ENCODE measurements at regions not wholly inside any gene's neighbourhood (a gene's known extent, or its start where the extent isn't known, plus 50 kb on each side); places are given as distances from the start of the nearest gene placed in this dataset.

- peaks cover 12% of the 10 kb centered on the region for H3K9me3 Mint-ChIP-seq
- H3K36me3 Mint-ChIP-seq (ENCODE audit: low read depth): no peaks in the 10 kb centered on the region
- H3K4me3 Mint-ChIP-seq: no peak overlapping the region
- H3K27me3 Mint-ChIP-seq: no peaks in the 10 kb centered on the region
- H3K4me1 Mint-ChIP-seq: no peaks in the 10 kb centered on the region
- no peak for ATAC-seq (replicated peaks)
- H3K27ac Mint-ChIP-seq: no peak overlapping the region
Observed at GRCh38 chr21:22250355-22250754, 1252.1 kb downstream of the NCAM2 start.

DNA sequence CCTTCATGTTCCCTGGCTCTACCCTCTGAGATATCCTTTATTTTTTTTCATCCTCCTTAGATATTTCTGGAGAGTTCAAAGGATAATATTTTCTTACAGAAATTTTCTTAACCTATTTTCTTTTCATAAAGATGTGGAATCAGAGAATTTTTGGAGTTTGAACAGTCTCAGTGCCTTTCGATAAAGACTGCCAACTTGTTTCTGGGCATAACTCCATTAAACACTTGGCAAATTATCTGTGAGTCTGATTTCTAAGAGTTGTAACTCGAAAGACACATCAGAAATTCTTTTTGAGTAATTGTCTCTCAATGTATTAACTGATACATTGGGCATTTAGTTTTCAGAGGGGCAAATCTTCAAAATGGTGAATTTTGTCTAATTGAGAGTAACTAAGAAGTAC lies 1255.6 kb downstream of the NCAM2 start:
- H3K9me3 Mint-ChIP-seq: peaks cover 12% of the 10 kb centered on the region
- no peaks in the 10 kb centered on the region for H3K36me3 Mint-ChIP-seq (ENCODE audit: low read depth)
- no peak for ATAC-seq (replicated peaks)
- H3K27me3 Mint-ChIP-seq: no peaks in the 10 kb centered on the region
- H3K4me3 Mint-ChIP-seq: no peak overlapping the region
- H3K4me1 Mint-ChIP-seq: no peaks in the 10 kb centered on the region
- no peak overlapping the region for H3K27ac Mint-ChIP-seq

- H3K9me3 Mint-ChIP-seq: peaks cover 10% of the 10 kb centered on the region
- H3K4me3 Mint-ChIP-seq: no peak overlapping the region
- no peaks in the 10 kb centered on the region for H3K27me3 Mint-ChIP-seq
- H3K36me3 Mint-ChIP-seq (ENCODE audit: low read depth): no peaks in the 10 kb centered on the region
- no peak for ATAC-seq (replicated peaks)
- H3K27ac Mint-ChIP-seq: no peak overlapping the region
- H3K4me1 Mint-ChIP-seq: no peaks in the 10 kb centered on the region
Observed at GRCh38 chr21:22258821-22259220, 1260.6 kb downstream of the NCAM2 start.

- no peaks in the 10 kb centered on the region for H3K4me1 Mint-ChIP-seq
- no peak for ATAC-seq (replicated peaks)
- no peaks in the 10 kb centered on the region for H3K27me3 Mint-ChIP-seq
- H3K4me3 Mint-ChIP-seq: no peak overlapping the region
- H3K27ac Mint-ChIP-seq: no peak overlapping the region
- peaks cover 4% of the 10 kb centered on the region for H3K9me3 Mint-ChIP-seq
- no peaks in the 10 kb centered on the region for H3K36me3 Mint-ChIP-seq (ENCODE audit: low read depth)
Observed at GRCh38 chr21:22260274-22260673, 1262.1 kb downstream of the NCAM2 start.

DNA sequence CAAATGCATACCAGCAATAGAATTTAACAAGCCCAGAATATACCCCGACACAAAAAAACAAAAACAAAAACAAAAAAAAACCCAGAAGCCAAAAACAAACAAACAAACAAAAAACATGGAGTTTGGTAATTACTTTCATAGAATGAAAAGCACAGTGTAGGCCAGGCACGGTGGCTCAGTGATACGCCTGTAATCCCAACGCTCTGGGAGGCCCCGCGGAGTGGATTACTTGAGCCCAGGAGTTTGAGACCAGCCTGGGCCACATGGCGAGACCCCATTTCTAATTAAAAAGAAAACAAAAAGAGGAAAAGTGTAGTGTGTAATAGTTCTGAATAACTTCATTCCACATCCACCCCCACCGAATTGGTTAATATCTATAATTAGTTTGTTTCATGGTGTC lies 1265.7 kb downstream of the NCAM2 start:
- Mint-ChIP-seq H3K4me3 (no peak overlapping the region), H3K9me3 (peaks cover 4% of the 10 kb centered on the region), H3K27me3 (no peaks in the 10 kb centered on the region), H3K27ac (no peak overlapping the region), H3K36me3 (ENCODE audit: low read depth) (no peaks in the 10 kb centered on the region), H3K4me1 (no peaks in the 10 kb centered on the region)
- no peak for ATAC-seq (replicated peaks)

DNA sequence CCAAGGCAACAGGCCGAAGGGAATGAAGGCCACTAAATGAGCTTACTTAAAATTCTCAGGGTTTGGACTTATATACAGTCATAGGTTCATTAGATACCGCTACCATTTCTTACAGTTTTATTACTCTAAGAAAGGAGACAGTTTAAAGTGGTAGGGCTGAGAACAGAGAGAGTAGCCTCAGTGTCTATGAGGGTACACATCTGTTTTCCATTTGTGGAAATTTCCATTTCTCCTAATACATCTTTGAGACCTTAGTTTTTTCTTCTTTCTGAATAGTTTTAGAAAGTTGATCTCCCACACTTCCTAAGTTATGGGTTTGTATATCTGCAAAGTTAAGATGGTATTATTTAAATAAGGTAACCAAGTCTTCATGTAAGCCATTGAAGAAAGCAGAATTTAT lies 1279.1 kb downstream of the NCAM2 start:
- no peak for ATAC-seq (replicated peaks)
- Mint-ChIP-seq H3K27ac (no peak overlapping the region), H3K9me3 (peaks cover 6% of the 10 kb centered on the region), H3K27me3 (no peaks in the 10 kb centered on the region), H3K4me1 (no peaks in the 10 kb centered on the region), H3K36me3 (ENCODE audit: low read depth) (no peaks in the 10 kb centered on the region), H3K4me3 (no peak overlapping the region)

DNA sequence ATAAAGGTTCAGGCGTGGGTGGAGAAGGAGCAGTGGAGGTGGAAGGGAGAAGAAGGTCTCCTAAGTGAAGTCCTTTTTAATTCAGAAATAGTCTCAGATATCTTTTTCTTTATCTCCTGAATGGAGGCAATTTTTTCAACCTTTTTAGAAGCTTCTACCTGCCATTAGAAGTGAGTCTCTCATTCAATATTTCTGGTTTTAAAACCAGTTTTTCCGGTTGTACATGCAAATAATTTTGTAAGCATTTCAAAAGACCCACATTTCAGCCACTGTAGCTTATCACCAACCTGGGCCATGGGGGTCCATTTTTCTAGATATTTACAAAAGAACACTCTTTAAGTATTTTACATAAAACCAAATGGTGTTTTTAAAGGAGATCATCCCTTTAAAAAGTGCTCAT lies 1280.2 kb downstream of the NCAM2 start:
- H3K4me1 Mint-ChIP-seq: no peaks in the 10 kb centered on the region
- H3K36me3 Mint-ChIP-seq (ENCODE audit: low read depth): no peaks in the 10 kb centered on the region
- peaks cover 6% of the 10 kb centered on the region for H3K9me3 Mint-ChIP-seq
- H3K27me3 Mint-ChIP-seq: no peaks in the 10 kb centered on the region
- no peak for ATAC-seq (replicated peaks)
- H3K4me3 Mint-ChIP-seq: no peak overlapping the region
- no peak overlapping the region for H3K27ac Mint-ChIP-seq

GRCh38 chr21:22280851-22281250 lies 1282.6 kb downstream of the NCAM2 start:
- ATAC-seq (replicated peaks): no peak
- no peaks in the 10 kb centered on the region for H3K27me3 Mint-ChIP-seq
- no peaks in the 10 kb centered on the region for H3K4me1 Mint-ChIP-seq
- H3K4me3 Mint-ChIP-seq: no peak overlapping the region
- no peaks in the 10 kb centered on the region for H3K9me3 Mint-ChIP-seq
- no peaks in the 10 kb centered on the region for H3K36me3 Mint-ChIP-seq (ENCODE audit: low read depth)
- no peak overlapping the region for H3K27ac Mint-ChIP-seq

GRCh38 chr21:22288885-22289499 lies 1290.8 kb downstream of the NCAM2 start:
- no peak for ATAC-seq (replicated peaks)
- Mint-ChIP-seq H3K27me3 (no peaks in the 10 kb centered on the region), H3K4me1 (no peaks in the 10 kb centered on the region), H3K9me3 (peaks cover 5% of the 10 kb centered on the region), H3K4me3 (no peak overlapping the region), H3K27ac (no peak overlapping the region), H3K36me3 (ENCODE audit: low read depth) (no peaks in the 10 kb centered on the region)

GRCh38 chr21:22292144-22292543 lies 1293.9 kb downstream of the NCAM2 start:
- no peaks in the 10 kb centered on the region for H3K4me1 Mint-ChIP-seq
- no peaks in the 10 kb centered on the region for H3K36me3 Mint-ChIP-seq (ENCODE audit: low read depth)
- H3K27ac Mint-ChIP-seq: no peak overlapping the region
- peaks cover under 1% of the 10 kb centered on the region for H3K9me3 Mint-ChIP-seq
- no peak overlapping the region for H3K4me3 Mint-ChIP-seq
- no peaks in the 10 kb centered on the region for H3K27me3 Mint-ChIP-seq
- no peak for ATAC-seq (replicated peaks)

GRCh38 chr21:22297575-22297974 lies 1299.4 kb downstream of the NCAM2 start:
- H3K27ac Mint-ChIP-seq: no peak overlapping the region
- H3K4me1 Mint-ChIP-seq: no peaks in the 10 kb centered on the region
- no peak overlapping the region for H3K4me3 Mint-ChIP-seq
- no peaks in the 10 kb centered on the region for H3K27me3 Mint-ChIP-seq
- no peaks in the 10 kb centered on the region for H3K36me3 Mint-ChIP-seq (ENCODE audit: low read depth)
- H3K9me3 Mint-ChIP-seq: no peaks in the 10 kb centered on the region
- ATAC-seq (replicated peaks): no peak

- ATAC-seq (replicated peaks): no peak
- Mint-ChIP-seq H3K4me3 (no peak overlapping the region), H3K27me3 (no peaks in the 10 kb centered on the region), H3K27ac (no peak overlapping the region), H3K36me3 (ENCODE audit: low read depth) (no peaks in the 10 kb centered on the region), H3K9me3 (peaks cover 4% of the 10 kb centered on the region), H3K4me1 (no peaks in the 10 kb centered on the region)
Observed at GRCh38 chr21:22311741-22312462, 1313.7 kb downstream of the NCAM2 start.

DNA sequence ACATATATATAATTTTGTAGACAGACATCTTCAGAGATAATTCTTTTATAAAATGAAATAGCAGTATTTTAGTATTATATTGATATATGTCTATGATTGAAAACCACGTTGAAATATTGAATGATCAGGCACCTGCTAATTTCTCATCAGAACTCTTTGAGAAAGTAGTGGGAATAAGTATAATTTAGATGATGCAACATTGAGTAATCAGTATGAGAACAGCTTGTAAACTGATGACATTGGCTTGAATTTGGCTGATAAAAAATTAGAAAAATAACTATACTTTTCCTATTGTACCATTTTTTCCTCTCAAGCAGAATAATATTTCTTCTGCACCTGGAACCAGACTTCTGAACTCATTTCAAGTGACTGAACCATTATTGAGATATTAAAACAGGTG lies 1316.8 kb downstream of the NCAM2 start:
- Mint-ChIP-seq H3K9me3 (peaks cover 8% of the 10 kb centered on the region), H3K4me3 (no peak overlapping the region), H3K36me3 (ENCODE audit: low read depth) (no peaks in the 10 kb centered on the region), H3K4me1 (no peaks in the 10 kb centered on the region), H3K27me3 (no peaks in the 10 kb centered on the region), H3K27ac (no peak overlapping the region)
- no peak for ATAC-seq (replicated peaks)

DNA sequence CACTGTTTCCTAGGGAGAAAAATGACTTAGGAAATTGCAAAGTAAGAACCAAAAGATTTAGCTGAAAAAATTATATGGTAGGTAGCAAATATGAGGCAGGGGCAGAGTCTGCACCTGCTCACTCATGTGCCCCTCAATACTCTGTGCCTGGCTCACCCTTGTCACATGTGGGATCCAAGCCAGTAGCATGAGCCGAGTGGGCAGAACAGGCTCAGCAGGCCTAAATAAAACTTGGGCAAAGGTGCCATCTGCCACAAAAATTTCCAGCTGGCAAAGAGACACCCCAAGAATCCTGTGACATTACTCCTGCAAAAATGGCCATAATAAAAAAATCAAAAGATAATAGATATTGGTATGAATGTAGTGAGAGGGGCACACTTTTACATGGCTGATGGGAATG lies 1321.2 kb downstream of the NCAM2 start:
- ATAC-seq (replicated peaks): no peak
- Mint-ChIP-seq H3K4me1 (no peaks in the 10 kb centered on the region), H3K27me3 (no peaks in the 10 kb centered on the region)

DNA sequence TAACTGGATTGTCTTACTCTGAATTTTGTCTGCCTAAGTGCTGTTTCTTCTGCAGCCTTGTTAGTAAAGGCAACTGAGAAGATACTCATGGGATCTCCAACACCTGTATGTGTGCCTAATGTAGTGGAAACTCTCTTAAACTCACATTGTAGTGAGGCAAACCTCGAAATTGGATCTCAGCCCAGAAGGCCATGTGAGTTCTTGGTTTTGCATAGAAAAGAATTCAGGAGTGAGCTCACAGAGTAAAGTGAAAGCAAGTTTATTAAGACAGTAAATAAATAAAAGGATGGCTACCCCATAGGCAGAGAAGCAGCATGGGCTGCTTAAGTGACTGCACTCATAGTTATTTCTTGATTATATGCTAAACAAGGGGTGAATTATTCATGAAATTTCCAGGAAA lies 1344.7 kb downstream of the NCAM2 start:
- H3K27ac Mint-ChIP-seq: no peak overlapping the region
- peaks cover 7% of the 10 kb centered on the region for H3K9me3 Mint-ChIP-seq
- no peak overlapping the region for H3K4me3 Mint-ChIP-seq
- no peaks in the 10 kb centered on the region for H3K36me3 Mint-ChIP-seq (ENCODE audit: low read depth)
- H3K4me1 Mint-ChIP-seq: no peaks in the 10 kb centered on the region
- ATAC-seq (replicated peaks): no peak
- H3K27me3 Mint-ChIP-seq: no peaks in the 10 kb centered on the region

More for the DNA sequence above, 1321.2 kb downstream of the NCAM2 start:
- Mint-ChIP-seq H3K27ac (no peak overlapping the region), H3K36me3 (ENCODE audit: low read depth) (no peaks in the 10 kb centered on the region), H3K4me3 (no peak overlapping the region), H3K9me3 (peaks cover 14% of the 10 kb centered on the region)

Data from activated T-helper 17 cell treated with anti-CD3 and anti-CD28 coated beads, Interleukin-2, amount 50 U/mL, for 72 hours (primary cell).